Lower lobe of right lung (tissue), 2 donors: ENCODE measurements at regions not wholly inside any gene's neighbourhood (a gene's known extent, or its start where the extent isn't known, plus 50 kb on each side); places are given as distances from the start of the nearest gene placed in this dataset.

ENCODE experiments used
- ATAC-seq, 2 donors: fragments of 200-7000 bp; cut with Tn5 transposase; one replicate each; pipeline ENCODE4 v1.9.1; 2020 to 2022; ENCODE audit warnings: mild to moderate bottlenecking in 2 of 2, moderate library complexity in 2 of 2
- DNase-seq: peaks from one replicate; pipeline ENCODE4 v3.0.0-alpha.2; 2020
- H3K27ac ChIP-seq: fragments of 200-600 bp; one replicate; pipeline ENCODE4 v1.8.0; 2022
- H3K27me3 ChIP-seq: fragments of 200-600 bp; one replicate; pipeline ENCODE4 v1.8.0; 2022; ENCODE audit warnings: low read depth
- H3K36me3 ChIP-seq: fragments of 200-600 bp; one replicate; pipeline ENCODE4 v1.8.0; 2022; ENCODE audit warnings: mild to moderate bottlenecking
- H3K4me1 ChIP-seq: fragments of 200-600 bp; one replicate; pipeline ENCODE4 v1.8.0; 2022
- H3K4me3 ChIP-seq: fragments of 200-600 bp; one replicate; pipeline ENCODE4 v1.8.0; 2022; ENCODE audit warnings: mild to moderate bottlenecking
- H3K9me3 ChIP-seq: fragments of 200-600 bp; one replicate; pipeline ENCODE4 v1.8.0; 2022
- intact Hi-C: fragments of 100-400 bp; cut with DNase I; formaldehyde crosslinking; loops from one replicate; pipeline ENCODE4 v1.11.0; 2022
- TF ChIP-seq, protein P1 (sequence below): fragments of 200-600 bp; IDR thresholded peaks from one replicate; pipeline ENCODE4 v1.8.0; 2022; ENCODE audit warnings: antibody characterized with exemption, mild to moderate bottlenecking
- donor health status: DM: no; HTN: yes; CAD: no; lungs with severe emphysema.

DNA sequence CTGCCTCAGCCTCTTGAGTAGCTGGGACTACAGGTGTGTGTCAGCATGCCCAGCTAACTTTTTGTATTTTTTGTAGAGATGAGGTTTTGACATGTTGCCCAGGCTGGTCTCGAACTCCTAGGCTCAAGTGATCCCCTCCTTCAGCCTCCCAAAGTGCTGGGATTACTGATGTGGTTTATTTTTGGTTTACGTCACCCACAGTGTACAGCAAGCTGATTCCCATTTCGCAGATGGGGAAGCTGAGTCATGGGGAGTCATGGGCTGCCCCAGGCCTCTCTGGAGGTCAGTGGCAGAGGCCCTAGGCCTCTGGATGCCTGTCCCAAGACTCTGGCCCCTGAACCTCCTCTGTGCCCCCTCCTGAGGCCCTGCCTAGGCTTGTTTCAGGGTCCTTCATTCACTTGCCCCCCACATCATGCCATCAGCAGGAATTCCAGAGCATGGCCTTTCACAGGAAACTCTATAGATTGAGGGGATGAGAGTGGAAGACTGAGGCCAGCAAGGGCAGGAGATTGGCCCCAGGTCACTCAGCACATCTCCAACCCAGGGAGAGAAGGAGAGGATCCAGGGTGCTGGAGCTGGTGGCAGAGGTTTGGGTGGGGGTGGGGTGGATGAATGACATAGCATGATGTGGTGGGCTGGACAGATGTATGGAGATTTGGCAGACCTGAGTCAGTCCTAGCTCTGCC, 266.0 kb downstream of the PTPRU start:
- H3K27me3 ChIP-seq = peaks cover 5% of the 10 kb centered on the region
- intact Hi-C loops = no loop called here
- no peak overlapping the region for H3K27ac ChIP-seq
- TF ChIP-seq, protein P1, sequence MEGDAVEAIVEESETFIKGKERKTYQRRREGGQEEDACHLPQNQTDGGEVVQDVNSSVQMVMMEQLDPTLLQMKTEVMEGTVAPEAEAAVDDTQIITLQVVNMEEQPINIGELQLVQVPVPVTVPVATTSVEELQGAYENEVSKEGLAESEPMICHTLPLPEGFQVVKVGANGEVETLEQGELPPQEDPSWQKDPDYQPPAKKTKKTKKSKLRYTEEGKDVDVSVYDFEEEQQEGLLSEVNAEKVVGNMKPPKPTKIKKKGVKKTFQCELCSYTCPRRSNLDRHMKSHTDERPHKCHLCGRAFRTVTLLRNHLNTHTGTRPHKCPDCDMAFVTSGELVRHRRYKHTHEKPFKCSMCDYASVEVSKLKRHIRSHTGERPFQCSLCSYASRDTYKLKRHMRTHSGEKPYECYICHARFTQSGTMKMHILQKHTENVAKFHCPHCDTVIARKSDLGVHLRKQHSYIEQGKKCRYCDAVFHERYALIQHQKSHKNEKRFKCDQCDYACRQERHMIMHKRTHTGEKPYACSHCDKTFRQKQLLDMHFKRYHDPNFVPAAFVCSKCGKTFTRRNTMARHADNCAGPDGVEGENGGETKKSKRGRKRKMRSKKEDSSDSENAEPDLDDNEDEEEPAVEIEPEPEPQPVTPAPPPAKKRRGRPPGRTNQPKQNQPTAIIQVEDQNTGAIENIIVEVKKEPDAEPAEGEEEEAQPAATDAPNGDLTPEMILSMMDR = no peak
- H3K36me3 ChIP-seq = no peaks in the 10 kb centered on the region
- H3K9me3 ChIP-seq = no peaks in the 10 kb centered on the region
- no peak overlapping the region for H3K4me3 ChIP-seq
- no peaks in the 10 kb centered on the region for H3K4me1 ChIP-seq
- no peak for DNase-seq
- ATAC-seq = no peak

DNA sequence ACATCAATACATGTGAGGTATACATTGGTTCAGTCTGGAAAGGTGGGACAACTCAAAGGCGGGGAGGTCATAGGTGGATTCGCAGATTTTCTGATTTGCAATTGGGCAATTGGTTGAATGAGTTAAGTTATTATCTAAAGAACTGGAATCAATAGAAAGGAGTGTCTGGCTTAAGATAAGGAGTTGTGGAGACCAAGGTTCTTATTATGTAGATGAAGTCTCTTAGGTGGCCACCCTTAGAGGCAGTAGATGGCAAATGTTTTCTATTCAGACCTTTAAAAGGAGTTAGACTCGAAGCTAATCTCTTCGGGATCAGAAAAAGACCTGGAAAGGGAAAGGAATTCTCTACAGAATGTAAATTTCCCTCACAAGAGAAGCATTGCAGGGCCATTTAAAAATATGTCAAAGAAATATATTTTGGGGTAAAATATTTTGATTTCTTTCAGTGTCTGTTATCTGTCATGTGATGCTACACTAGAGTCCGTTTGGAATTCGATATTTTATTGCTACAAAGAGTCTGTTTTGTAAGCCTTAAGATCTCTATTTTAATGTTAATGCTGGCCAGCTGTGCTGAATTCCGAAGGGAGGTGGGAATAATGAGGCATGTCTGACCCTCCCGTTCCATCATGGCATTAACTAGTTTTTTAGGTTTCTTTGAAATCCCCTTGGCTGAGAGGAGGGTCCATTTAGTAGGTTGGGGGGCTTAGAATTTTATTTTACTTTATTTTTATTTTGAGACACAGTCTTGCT, 265.1 kb downstream of the PTPRU start:
- TF ChIP-seq, protein P1 = no peak
- no peaks in the 10 kb centered on the region for H3K9me3 ChIP-seq
- intact Hi-C loops = no loop called here
- H3K27me3 ChIP-seq = peaks cover 5% of the 10 kb centered on the region
- no peak for ATAC-seq
- H3K27ac ChIP-seq = no peak overlapping the region
- no peak for DNase-seq
- no peaks in the 10 kb centered on the region for H3K36me3 ChIP-seq
- H3K4me1 ChIP-seq = no peaks in the 10 kb centered on the region
- no peak overlapping the region for H3K4me3 ChIP-seq

DNA sequence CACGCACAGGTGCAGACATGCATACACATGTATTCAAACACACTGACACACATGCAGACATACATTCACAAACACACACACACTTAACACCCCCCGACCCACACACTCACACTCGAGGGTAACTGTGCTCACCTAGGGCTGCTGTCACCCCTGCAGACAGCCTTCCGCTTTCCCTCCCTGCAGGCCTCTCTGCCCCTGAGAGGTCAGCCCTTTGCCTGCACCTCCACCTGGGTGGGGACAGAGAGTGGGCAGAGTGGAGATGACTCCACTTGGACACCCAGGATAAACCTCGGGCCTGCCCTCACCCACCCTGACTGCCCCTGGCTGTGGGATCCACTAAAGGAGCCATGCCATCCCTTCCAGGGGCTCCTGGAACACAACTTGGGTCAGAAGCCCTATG, 264.3 kb downstream of the PTPRU start:
- intact Hi-C loops = no loop called here
- TF ChIP-seq, protein P1 = no peak
- peaks cover 5% of the 10 kb centered on the region for H3K27me3 ChIP-seq
- H3K4me1 ChIP-seq = no peaks in the 10 kb centered on the region
- H3K9me3 ChIP-seq = no peaks in the 10 kb centered on the region
- H3K36me3 ChIP-seq = no peaks in the 10 kb centered on the region
- DNase-seq = no peak
- ATAC-seq = no peak
- no peak overlapping the region for H3K4me3 ChIP-seq
- H3K27ac ChIP-seq = no peak overlapping the region

DNA sequence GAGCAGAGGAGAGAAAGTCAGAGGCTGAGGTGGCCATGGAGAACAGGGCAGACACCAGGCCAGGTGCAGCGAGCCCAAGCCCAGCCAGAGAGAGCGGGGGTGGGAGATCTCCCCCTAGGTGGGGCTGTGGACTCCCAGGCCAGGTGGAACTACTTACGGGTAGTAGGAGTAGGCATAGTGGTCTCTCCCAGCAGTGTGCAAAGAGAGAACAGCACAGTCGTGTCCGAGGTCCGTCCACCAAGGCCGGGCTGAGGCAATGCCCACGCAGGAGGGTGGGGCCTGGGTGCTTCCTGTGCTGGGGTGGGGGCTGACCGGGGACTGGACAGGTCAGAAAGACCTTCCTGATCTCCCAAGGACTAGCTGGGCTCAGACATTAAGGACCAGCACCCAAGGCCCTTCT, 263.7 kb downstream of the PTPRU start:
- Histone ChIP-seq H3K27ac (no peak overlapping the region), H3K4me1 (no peaks in the 10 kb centered on the region), H3K4me3 (no peak overlapping the region), H3K9me3 (no peaks in the 10 kb centered on the region), H3K36me3 (no peaks in the 10 kb centered on the region), H3K27me3 (peaks cover 5% of the 10 kb centered on the region)
- DNase-seq (no peak), ATAC-seq (no peak)
- TF ChIP-seq, protein P1 = no peak
- intact Hi-C loops = no loop called here

DNA sequence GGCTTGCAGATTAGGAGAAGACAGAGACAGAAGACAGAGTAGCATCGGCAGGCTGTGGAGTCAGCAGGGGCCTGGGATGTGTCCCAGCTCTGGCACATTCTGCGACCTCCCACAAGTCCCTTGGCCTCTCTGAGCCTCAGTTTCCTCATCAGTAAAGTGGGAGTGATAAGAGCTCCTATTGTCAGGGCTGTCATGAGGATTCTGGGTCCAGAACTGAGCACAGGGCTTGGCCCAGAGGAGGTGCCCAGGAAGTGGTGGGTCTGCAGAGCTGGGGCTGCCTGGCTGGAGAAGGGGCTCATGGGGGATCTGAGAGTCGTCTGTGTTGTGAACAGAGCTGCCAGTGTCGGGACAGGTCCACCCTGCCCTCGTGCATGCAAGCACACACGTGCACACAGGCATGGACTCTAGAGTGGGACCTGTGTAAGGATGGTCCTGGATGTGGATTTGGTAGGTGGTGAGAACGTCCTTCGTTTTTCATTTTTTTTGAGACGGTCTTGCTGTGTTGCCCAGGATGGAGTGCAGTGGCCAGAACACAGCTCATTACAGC, 262.9 kb downstream of the PTPRU start:
- H3K36me3 ChIP-seq = no peaks in the 10 kb centered on the region
- no peaks in the 10 kb centered on the region for H3K4me1 ChIP-seq
- no peak for ATAC-seq
- H3K27ac ChIP-seq = no peak overlapping the region
- TF ChIP-seq, protein P1 = no peak
- no peaks in the 10 kb centered on the region for H3K9me3 ChIP-seq
- no peak overlapping the region for H3K4me3 ChIP-seq
- H3K27me3 ChIP-seq = peaks cover 5% of the 10 kb centered on the region
- intact Hi-C loops = no loop called here
- no peak for DNase-seq
